Calu3 (cell line): ENCODE measurements at regions not wholly inside any gene's neighbourhood (a gene's known extent, or its start where the extent isn't known, plus 50 kb on each side); places are given as distances from the start of the nearest gene placed in this dataset.

ENCODE experiments used
- BruUV-seq: library from RNA; stranded (reverse); fragments of 400-500 nt; replicated peaks from 2 replicates; lab custom pipeline; 2021; lab: Mats Ljungman, UMichigan
- CTCF ChIA-PET: fragments of 300-600 bp; sonication (Branson Sonifier 250); formaldehyde crosslinking; loops from one replicate; lab custom pipeline; 2022; ENCODE audit warnings: antibody characterized with exemption; lab: Charles Lee
- DNase-seq: peaks from one replicate; pipeline ENCODE4 v3.0.0; 2022
- H3K27ac Mint-ChIP-seq: one replicate; pipeline ENCODE4 v1.8.0; 2022; ENCODE audit warnings: mixed read lengths; ENCODE audit not compliant: unreplicated experiment
- H3K27me3 Mint-ChIP-seq: one replicate; pipeline ENCODE4 v1.8.0; 2022; ENCODE audit warnings: mixed read lengths; ENCODE audit not compliant: unreplicated experiment
- H3K36me3 Mint-ChIP-seq: one replicate; pipeline ENCODE4 v1.8.0; 2022; ENCODE audit warnings: mild to moderate bottlenecking, moderate library complexity, mixed read lengths; ENCODE audit not compliant: insufficient read depth, unreplicated experiment
- H3K4me1 Mint-ChIP-seq: one replicate; pipeline ENCODE4 v1.8.0; 2022; ENCODE audit warnings: mild to moderate bottlenecking, low read depth, mixed read lengths; ENCODE audit not compliant: unreplicated experiment
- H3K4me3 Mint-ChIP-seq: one replicate; pipeline ENCODE4 v1.8.0; 2022; ENCODE audit warnings: mild to moderate bottlenecking, low read depth, moderate library complexity, mixed read lengths; ENCODE audit not compliant: unreplicated experiment
- H3K9me3 Mint-ChIP-seq: one replicate; pipeline ENCODE4 v1.8.0; 2022; ENCODE audit warnings: low read depth, mixed read lengths; ENCODE audit not compliant: unreplicated experiment
- intact Hi-C: fragments of 100-400 bp; cut with micrococcal nuclease; formaldehyde crosslinking; loops from one replicate; pipeline ENCODE4 v1.10.0; 2022; ENCODE audit not compliant: unreplicated experiment
- TF ChIP-seq, protein P1 (sequence below): fragments of 200-600 bp; IDR thresholded peaks from one replicate; pipeline ENCODE4 v1.8.0; 2022; ENCODE audit warnings: antibody characterized with exemption; ENCODE audit not compliant: unreplicated experiment

DNA sequence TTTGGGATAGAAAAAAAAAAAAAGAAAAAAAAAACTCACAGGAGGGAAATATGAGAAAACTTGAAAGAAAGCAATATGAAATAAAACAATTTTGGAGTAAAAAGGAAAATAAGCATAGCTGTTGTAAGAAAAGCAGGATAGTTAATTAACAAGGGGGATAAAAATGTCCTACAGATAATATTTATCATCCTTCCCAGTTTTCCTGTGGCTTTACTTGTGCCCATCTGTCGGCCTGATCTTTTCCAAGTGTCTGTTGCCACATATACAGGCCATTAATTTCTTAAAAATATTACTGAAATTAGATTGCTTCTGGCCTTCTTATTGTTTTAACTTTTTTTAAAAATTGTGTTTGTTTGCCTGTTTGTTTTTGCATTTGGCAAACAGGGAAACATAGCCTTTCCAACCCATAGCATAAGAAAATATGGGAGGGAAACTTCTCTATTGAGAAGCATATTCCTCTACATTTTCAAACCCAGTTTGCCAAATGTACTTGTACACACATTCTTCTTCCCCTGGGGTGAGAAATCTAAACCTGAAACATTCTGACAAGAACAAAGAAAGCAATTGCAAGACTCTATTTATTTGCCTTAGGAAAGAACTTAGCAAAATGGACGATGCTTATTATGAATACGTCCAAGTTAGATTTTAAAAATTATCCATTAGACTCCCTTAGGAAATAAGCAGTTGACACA lies 272.3 kb downstream of the CDH20 start:
- TF ChIP-seq, protein P1, sequence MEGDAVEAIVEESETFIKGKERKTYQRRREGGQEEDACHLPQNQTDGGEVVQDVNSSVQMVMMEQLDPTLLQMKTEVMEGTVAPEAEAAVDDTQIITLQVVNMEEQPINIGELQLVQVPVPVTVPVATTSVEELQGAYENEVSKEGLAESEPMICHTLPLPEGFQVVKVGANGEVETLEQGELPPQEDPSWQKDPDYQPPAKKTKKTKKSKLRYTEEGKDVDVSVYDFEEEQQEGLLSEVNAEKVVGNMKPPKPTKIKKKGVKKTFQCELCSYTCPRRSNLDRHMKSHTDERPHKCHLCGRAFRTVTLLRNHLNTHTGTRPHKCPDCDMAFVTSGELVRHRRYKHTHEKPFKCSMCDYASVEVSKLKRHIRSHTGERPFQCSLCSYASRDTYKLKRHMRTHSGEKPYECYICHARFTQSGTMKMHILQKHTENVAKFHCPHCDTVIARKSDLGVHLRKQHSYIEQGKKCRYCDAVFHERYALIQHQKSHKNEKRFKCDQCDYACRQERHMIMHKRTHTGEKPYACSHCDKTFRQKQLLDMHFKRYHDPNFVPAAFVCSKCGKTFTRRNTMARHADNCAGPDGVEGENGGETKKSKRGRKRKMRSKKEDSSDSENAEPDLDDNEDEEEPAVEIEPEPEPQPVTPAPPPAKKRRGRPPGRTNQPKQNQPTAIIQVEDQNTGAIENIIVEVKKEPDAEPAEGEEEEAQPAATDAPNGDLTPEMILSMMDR, result no peak
- H3K27me3 Mint-ChIP-seq, result no peaks in the 10 kb centered on the region
- no peaks in the 10 kb centered on the region for H3K36me3 Mint-ChIP-seq
- H3K27ac Mint-ChIP-seq, result no peak overlapping the region
- intact Hi-C loops, result loop anchor here (2.0 kb wide), 1 partner anchor 45 kb away; no protein-coding TSS in a partner anchor
- no TSS peak for BruUV-seq
- no peak overlapping the region for H3K4me3 Mint-ChIP-seq
- H3K9me3 Mint-ChIP-seq, result peaks cover 6% of the 10 kb centered on the region
- CTCF ChIA-PET, result no interaction called here
- no peak for DNase-seq
- peaks cover 9% of the 10 kb centered on the region for H3K4me1 Mint-ChIP-seq
